ENCODE measurements at regions not wholly inside any gene's neighbourhood (a gene's known extent, or its start where the extent isn't known, plus 50 kb on each side); places are given as distances from the start of the nearest gene placed in this dataset.

GRCh38 chr15:45829336-45830153 lies 194.7 kb downstream of the SQOR start:
- no peak for DNase-seq (ENCODE audit: insufficient read length, low spot score)
- TF ChIP-seq POLR2A (IDR thresholded peaks at IDR 0.05; ENCODE audit: low read depth, low read length) (no peak), SPI1 (IDR thresholded peaks at IDR 0.05; ENCODE audit: low read depth, low read length) (no peak), TAF1 (IDR thresholded peaks at IDR 0.05; ENCODE audit: low read depth, low read length) (no peak), POLR2AphosphoS5 (IDR thresholded peaks at IDR 0.05; ENCODE audit: low read depth, low read length) (no peak), PAX5 (IDR thresholded peaks at IDR 0.05; ENCODE audit: insufficient read depth, low read length, severe bottlenecking) (no peak), POU2F2 (IDR thresholded peaks at IDR 0.05; ENCODE audit: low read depth, low read length) (no peak)
- no peak for FAIRE-seq

DNA sequence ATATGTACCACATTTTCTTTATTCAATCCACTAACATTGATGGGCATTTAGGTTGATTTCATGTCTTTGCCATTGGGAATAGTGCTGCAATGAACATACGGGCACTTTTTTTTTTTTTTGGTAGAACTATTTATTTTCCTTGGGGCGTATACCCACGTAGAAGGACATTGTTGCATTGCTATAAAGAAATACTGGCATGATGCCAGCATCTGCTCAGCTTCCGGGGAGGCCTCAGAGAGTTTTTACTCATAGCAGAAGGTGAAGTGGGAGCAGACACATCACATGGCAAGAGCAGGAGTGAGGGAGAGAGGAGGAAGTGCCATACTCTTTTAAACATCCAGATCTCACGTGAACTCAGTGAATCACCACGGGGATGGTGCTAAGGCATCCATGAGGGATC lies 197.0 kb downstream of the SQOR start:
- FAIRE-seq = no peak
- TF ChIP-seq TAF1 (IDR thresholded peaks at IDR 0.05; ENCODE audit: low read depth, low read length) = no peak
- no peak for TF ChIP-seq PAX5 (IDR thresholded peaks at IDR 0.05; ENCODE audit: insufficient read depth, low read length, severe bottlenecking)
- no peak for TF ChIP-seq SPI1 (IDR thresholded peaks at IDR 0.05; ENCODE audit: low read depth, low read length)
- no peak for TF ChIP-seq POLR2AphosphoS5 (IDR thresholded peaks at IDR 0.05; ENCODE audit: low read depth, low read length)
- no peak for TF ChIP-seq POLR2A (IDR thresholded peaks at IDR 0.05; ENCODE audit: low read depth, low read length)
- no peak for TF ChIP-seq POU2F2 (IDR thresholded peaks at IDR 0.05; ENCODE audit: low read depth, low read length)
- DNase-seq (ENCODE audit: insufficient read length, low spot score) = no peak

- DNase-seq (ENCODE audit: insufficient read length, low spot score) (no peak), FAIRE-seq (no peak)
- TF ChIP-seq POU2F2 (IDR thresholded peaks at IDR 0.05; ENCODE audit: low read depth, low read length) = no peak
- TF ChIP-seq TAF1 (IDR thresholded peaks at IDR 0.05; ENCODE audit: low read depth, low read length) = no peak
- TF ChIP-seq POLR2AphosphoS5 (IDR thresholded peaks at IDR 0.05; ENCODE audit: low read depth, low read length) = no peak
These were observed 199.8 kb downstream of the SQOR start for GRCh38 chr15:45834622-45835021.

GRCh38 chr15:45842151-45842550 lies 207.3 kb downstream of the SQOR start:
- FAIRE-seq = no peak
- TF ChIP-seq POLR2A (IDR thresholded peaks at IDR 0.05; ENCODE audit: low read depth, low read length) = no peak
- TF ChIP-seq POU2F2 (IDR thresholded peaks at IDR 0.05; ENCODE audit: low read depth, low read length) = no peak
- TF ChIP-seq PAX5 (IDR thresholded peaks at IDR 0.05; ENCODE audit: insufficient read depth, low read length, severe bottlenecking) = no peak
- TF ChIP-seq SPI1 (IDR thresholded peaks at IDR 0.05; ENCODE audit: low read depth, low read length) = no peak
- TF ChIP-seq POLR2AphosphoS5 (IDR thresholded peaks at IDR 0.05; ENCODE audit: low read depth, low read length) = no peak
- TF ChIP-seq TAF1 (IDR thresholded peaks at IDR 0.05; ENCODE audit: low read depth, low read length) = no peak
- DNase-seq (ENCODE audit: insufficient read length, low spot score) = no peak

DNA sequence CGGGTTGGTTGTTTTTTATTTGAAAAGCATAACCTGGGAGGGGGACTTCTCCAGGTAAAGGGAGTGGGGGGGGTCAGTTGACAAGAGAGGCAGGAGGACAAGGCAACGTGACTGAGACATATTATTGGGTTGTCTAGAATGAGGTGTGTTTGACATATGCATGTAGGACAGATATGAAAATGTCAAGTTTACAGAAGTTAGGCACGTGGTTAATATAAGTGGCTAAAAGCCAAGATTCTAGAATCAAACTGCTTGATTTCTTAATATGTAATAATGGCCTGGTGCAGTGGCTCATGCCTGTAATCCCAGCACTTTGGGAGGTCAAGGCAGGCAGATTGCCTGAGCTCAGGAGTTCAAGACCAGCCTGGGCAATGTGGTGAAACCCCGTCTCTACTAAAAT lies 212.8 kb downstream of the SQOR start:
- TF ChIP-seq POU2F2 (IDR thresholded peaks at IDR 0.05; ENCODE audit: low read depth, low read length) = no peak
- no peak for TF ChIP-seq POLR2A (IDR thresholded peaks at IDR 0.05; ENCODE audit: low read depth, low read length)
- FAIRE-seq (no peak), DNase-seq (ENCODE audit: insufficient read length, low spot score) (no peak)

DNA sequence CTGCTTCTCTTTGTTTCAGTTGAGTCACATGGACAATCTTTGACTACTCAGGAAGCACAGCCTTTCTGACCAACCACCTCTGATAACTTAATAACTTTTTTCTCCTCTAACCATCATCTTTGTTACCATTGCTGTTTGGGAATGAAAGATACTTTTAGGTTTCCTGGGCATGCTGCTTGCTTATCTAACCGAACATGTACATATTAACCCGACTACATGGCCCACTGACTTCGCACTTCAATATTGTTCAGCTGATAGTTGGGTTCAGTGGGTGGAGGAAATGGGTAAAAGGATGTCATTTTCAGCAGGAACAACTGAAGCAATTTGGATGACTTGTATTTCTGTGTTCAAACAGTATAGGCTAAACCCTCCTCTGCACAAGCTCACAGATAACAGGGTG lies 214.3 kb downstream of the SQOR start:
- DNase-seq (ENCODE audit: insufficient read length, low spot score) (no peak), FAIRE-seq (no peak)
- TF ChIP-seq SPI1 (IDR thresholded peaks at IDR 0.05; ENCODE audit: low read depth, low read length) (no peak), POLR2A (IDR thresholded peaks at IDR 0.05; ENCODE audit: low read depth, low read length) (no peak), POLR2AphosphoS5 (IDR thresholded peaks at IDR 0.05; ENCODE audit: low read depth, low read length) (no peak), TAF1 (IDR thresholded peaks at IDR 0.05; ENCODE audit: low read depth, low read length) (no peak), POU2F2 (IDR thresholded peaks at IDR 0.05; ENCODE audit: low read depth, low read length) (no peak)

GRCh38 chr15:45854455-45855202 lies 219.8 kb downstream of the SQOR start:
- TF ChIP-seq POLR2AphosphoS5 (IDR thresholded peaks at IDR 0.05; ENCODE audit: low read depth, low read length) (no peak), PAX5 (IDR thresholded peaks at IDR 0.05; ENCODE audit: insufficient read depth, low read length, severe bottlenecking) (no peak), TAF1 (IDR thresholded peaks at IDR 0.05; ENCODE audit: low read depth, low read length) (no peak), POLR2A (IDR thresholded peaks at IDR 0.05; ENCODE audit: low read depth, low read length) (no peak), POU2F2 (IDR thresholded peaks at IDR 0.05; ENCODE audit: low read depth, low read length) (no peak), SPI1 (IDR thresholded peaks at IDR 0.05; ENCODE audit: low read depth, low read length) (no peak)
- FAIRE-seq (no peak), DNase-seq (ENCODE audit: insufficient read length, low spot score) (no peak)

- DNase-seq (ENCODE audit: insufficient read length, low spot score) (no peak), FAIRE-seq (no peak)
- TF ChIP-seq POU2F2 (IDR thresholded peaks at IDR 0.05; ENCODE audit: low read depth, low read length) (no peak), TAF1 (IDR thresholded peaks at IDR 0.05; ENCODE audit: low read depth, low read length) (no peak), SPI1 (IDR thresholded peaks at IDR 0.05; ENCODE audit: low read depth, low read length) (no peak), PAX5 (IDR thresholded peaks at IDR 0.05; ENCODE audit: insufficient read depth, low read length, severe bottlenecking) (no peak), POLR2A (IDR thresholded peaks at IDR 0.05; ENCODE audit: low read depth, low read length) (no peak), POLR2AphosphoS5 (IDR thresholded peaks at IDR 0.05; ENCODE audit: low read depth, low read length) (no peak)
These were observed 220.5 kb downstream of the SQOR start for GRCh38 chr15:45855210-45855906.

DNA sequence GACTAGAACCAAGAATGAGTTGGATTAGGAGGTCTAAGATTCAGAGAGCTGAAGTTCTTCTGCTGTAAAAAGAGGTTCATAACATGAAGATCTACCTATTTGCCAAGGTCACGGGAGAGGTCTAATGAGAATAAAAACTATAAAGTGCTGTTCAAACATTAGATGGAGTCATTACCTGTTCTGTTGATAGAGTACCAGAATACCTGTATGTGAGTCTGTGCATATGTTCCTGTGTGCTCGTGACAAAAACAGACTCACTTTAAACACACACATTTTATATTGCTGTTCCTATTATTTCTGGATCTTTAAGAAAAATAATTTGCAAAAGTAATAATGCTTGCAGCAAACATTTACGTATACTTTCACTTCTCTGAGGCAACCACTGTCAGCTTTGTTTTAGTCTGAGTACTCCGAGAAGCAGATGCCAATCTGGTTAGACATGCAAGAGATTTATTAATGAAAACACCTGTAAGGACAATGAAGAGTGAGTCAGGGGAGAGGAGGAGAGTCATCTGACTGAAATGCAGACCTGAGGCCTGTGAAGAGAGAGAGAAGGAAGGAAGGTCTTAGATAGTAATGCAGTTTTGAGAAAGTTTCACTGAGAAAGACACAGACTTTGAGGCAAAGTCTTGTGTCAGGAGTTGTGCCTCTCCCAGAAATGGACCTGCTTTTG lies 221.2 kb downstream of the SQOR start:
- TF ChIP-seq PAX5 (IDR thresholded peaks at IDR 0.05; ENCODE audit: insufficient read depth, low read length, severe bottlenecking) = no peak
- no peak for TF ChIP-seq SPI1 (IDR thresholded peaks at IDR 0.05; ENCODE audit: low read depth, low read length)
- TF ChIP-seq POU2F2 (IDR thresholded peaks at IDR 0.05; ENCODE audit: low read depth, low read length) = no peak
- TF ChIP-seq POLR2A (IDR thresholded peaks at IDR 0.05; ENCODE audit: low read depth, low read length) = no peak
- TF ChIP-seq TAF1 (IDR thresholded peaks at IDR 0.05; ENCODE audit: low read depth, low read length) = no peak
- TF ChIP-seq POLR2AphosphoS5 (IDR thresholded peaks at IDR 0.05; ENCODE audit: low read depth, low read length) = no peak
- DNase-seq (ENCODE audit: insufficient read length, low spot score) (no peak), FAIRE-seq (no peak)
